Fibroblast of lung (primary cell): ENCODE measurements at regions not wholly inside any gene's neighbourhood (a gene's known extent, or its start where the extent isn't known, plus 50 kb on each side); places are given as distances from the start of the nearest gene placed in this dataset.

Experiments used
- CTCF ChIP-seq, 2 donors: IDR thresholded peaks in 1 of 2; conservative IDR thresholded peaks in 1 of 2; 1 replicate in 1 of 2; 2 replicates in 1 of 2; pipeline ENCODE4 v1.5.1; 2011 to 2012; ENCODE audit warnings: low read length in 2 of 2, control low read depth in 1 of 2, inconsistent platforms in 1 of 2, low read depth in 1 of 2, mild to moderate bottlenecking in 1 of 2
- EZH2 ChIP-seq: IDR thresholded peaks from 2 replicates; pipeline ENCODE4 v1.5.1; 2012; ENCODE audit warnings: low read length, control low read depth, mild to moderate bottlenecking; ENCODE audit errors: missing control alignments

- no peak for TF ChIP-seq CTCF (conservative IDR thresholded peaks at IDR 0.05 in 1 of 2, IDR thresholded peaks at IDR 0.05 in 1 of 2; ENCODE audit: low read depth in 1 of 2, low read length in 2 of 2)
- TF ChIP-seq EZH2, result no peak
These were observed 126.9 kb upstream of the KRAS start for GRCh38 chr12:25377469-25378177.
